AG09309 (cell line): ENCODE measurements at regions not wholly inside any gene's neighbourhood (a gene's known extent, or its start where the extent isn't known, plus 50 kb on each side); places are given as distances from the start of the nearest gene placed in this dataset.

Experiments used
- DNase-seq: peaks from one replicate; pipeline ENCODE4 v3.0.0-alpha.2; 2010; ENCODE audit warnings: low read depth
- H3K4me3 ChIP-seq: 2 replicates; pipeline ENCODE4 v1.5.1; 2011; ENCODE audit warnings: mild to moderate bottlenecking, low read depth, low read length, moderate library complexity; ENCODE audit not compliant: control insufficient read depth
- CTCF ChIP-seq: IDR thresholded peaks from 2 replicates; pipeline ENCODE4 v1.5.1; 2011; ENCODE audit warnings: mild to moderate bottlenecking, low read depth, low read length, inconsistent platforms; ENCODE audit not compliant: insufficient read depth, control insufficient read depth; ENCODE audit errors: missing control alignments

GRCh38 chr22:27493796-27494195 is 307.8 kb downstream of the MN1 start:
- TF ChIP-seq CTCF, result no peak
- H3K4me3 ChIP-seq, result no peak overlapping the region
- DNase-seq, result no peak

GRCh38 chr22:27494785-27495184 is 306.8 kb downstream of the MN1 start:
- TF ChIP-seq CTCF, result no peak
- no peak for DNase-seq
- H3K4me3 ChIP-seq, result no peak overlapping the region

GRCh38 chr22:27495325-27495724 is 306.2 kb downstream of the MN1 start:
- no peak overlapping the region for H3K4me3 ChIP-seq
- TF ChIP-seq CTCF, result no peak
- DNase-seq, result no peak

- DNase-seq, result no peak
- no peak overlapping the region for H3K4me3 ChIP-seq
- TF ChIP-seq CTCF, result no peak
Measured at GRCh38 chr22:27499121-27499520, 302.4 kb downstream of the MN1 start.

GRCh38 chr22:27501191-27501936 is 300.2 kb downstream of the MN1 start:
- TF ChIP-seq CTCF, result no peak
- H3K4me3 ChIP-seq, result no peak overlapping the region
- no peak for DNase-seq

- no peak for DNase-seq
- no peak for TF ChIP-seq CTCF
- no peak overlapping the region for H3K4me3 ChIP-seq
Measured at GRCh38 chr22:27502327-27502726, 299.2 kb downstream of the MN1 start.
